Retinal pigment epithelial cell (primary cell): ENCODE measurements at regions not wholly inside any gene's neighbourhood (a gene's known extent, or its start where the extent isn't known, plus 50 kb on each side); places are given as distances from the start of the nearest gene placed in this dataset.

Experiments used
- DNase-seq: peaks from one replicate; pipeline ENCODE4 v3.0.0-alpha.2; 2010; ENCODE audit warnings: low read depth
- H3K4me3 ChIP-seq: 2 replicates; pipeline ENCODE4 v1.5.1; 2011; ENCODE audit warnings: mild to moderate bottlenecking, low read length, control low read depth, moderate library complexity
- CTCF ChIP-seq: conservative IDR thresholded peaks from 2 replicates; pipeline ENCODE4 v1.5.1; 2011; ENCODE audit warnings: low read depth, low read length, control low read depth, inconsistent platforms

- no peak for TF ChIP-seq CTCF
- H3K4me3 ChIP-seq: no peak overlapping the region
- DNase-seq: no peak
Measured at GRCh38 chr16:13586051-13586450, 333.9 kb upstream of the ERCC4 start.

DNA sequence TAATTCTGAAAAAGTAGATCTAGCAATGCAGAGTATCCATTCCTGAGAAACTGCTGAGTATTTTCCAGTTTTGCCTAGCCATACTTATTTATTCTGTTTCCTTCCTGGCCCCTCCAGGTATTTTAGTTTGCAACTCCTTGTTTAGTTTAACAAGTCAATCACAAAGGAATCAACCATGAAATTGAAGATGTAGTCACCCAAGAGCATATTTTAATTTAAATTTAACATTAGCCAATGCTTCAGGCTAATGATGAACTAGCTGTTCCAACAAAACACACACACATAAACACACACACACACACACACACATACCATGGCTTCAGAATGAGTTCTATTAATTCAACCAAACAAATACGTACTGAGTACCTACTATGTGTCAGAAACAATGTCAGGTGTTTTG, 332.8 kb upstream of the ERCC4 start:
- no peak overlapping the region for H3K4me3 ChIP-seq
- DNase-seq: no peak
- no peak for TF ChIP-seq CTCF

- no peak for TF ChIP-seq CTCF
- no peak for DNase-seq
- H3K4me3 ChIP-seq: no peak overlapping the region
Measured at GRCh38 chr16:13594823-13595222, 325.1 kb upstream of the ERCC4 start.

DNA sequence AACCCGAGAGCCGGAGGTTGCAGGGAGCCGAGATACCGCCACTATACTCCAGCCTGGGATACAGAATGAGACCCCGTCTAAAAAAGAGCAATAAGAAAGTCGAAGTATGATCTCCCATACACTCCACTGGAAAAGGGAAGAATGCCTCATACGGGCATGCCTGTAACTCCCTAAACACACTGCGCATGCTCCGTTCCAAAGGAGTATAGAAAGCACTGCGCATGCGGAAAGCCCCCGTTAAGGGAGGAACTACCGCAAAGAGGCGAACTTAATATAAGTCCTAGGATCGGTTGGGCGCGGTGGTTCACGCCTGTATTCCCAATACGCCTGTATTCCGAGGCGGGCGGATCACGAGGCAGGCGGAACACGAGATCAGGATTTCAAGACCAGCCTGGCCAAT, 313.1 kb upstream of the ERCC4 start:
- TF ChIP-seq CTCF: no peak
- no peak for DNase-seq
- H3K4me3 ChIP-seq: no peak overlapping the region

DNA sequence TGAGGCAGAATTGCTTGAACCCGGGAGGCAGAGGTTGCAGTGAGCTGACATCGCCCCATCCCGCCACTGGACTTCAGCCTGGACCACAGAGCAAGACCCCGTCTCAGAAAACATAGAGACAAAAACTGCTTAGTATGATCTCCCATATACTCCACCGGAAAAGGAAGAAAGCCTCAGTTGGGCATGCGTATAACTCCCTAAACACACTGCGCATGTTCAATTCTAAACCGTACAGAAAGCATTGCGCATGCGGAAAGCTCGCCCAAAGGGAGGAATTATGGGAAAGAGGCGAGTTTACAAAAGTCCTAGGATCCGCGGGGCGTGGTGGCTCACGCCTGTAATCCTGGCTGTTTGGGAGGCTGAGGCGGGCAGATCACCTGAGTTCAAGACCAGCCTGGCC, 312.7 kb upstream of the ERCC4 start:
- no peak for TF ChIP-seq CTCF
- no peak for DNase-seq

GRCh38 chr16:13611596-13611995, 308.4 kb upstream of the ERCC4 start:
- H3K4me3 ChIP-seq: no peak overlapping the region
- DNase-seq: no peak
- no peak for TF ChIP-seq CTCF

More for the DNA sequence above, 312.7 kb upstream of the ERCC4 start:
- H3K4me3 ChIP-seq: no peak overlapping the region

GRCh38 chr16:13612623-13613022, 307.3 kb upstream of the ERCC4 start:
- DNase-seq: no peak
- H3K4me3 ChIP-seq: no peak overlapping the region
- TF ChIP-seq CTCF: no peak
